ENCODE measurements at regions not wholly inside any gene's neighbourhood (a gene's known extent, or its start where the extent isn't known, plus 50 kb on each side); places are given as distances from the start of the nearest gene placed in this dataset.
"Not testable (repeated sequence)": the region's sequence is repeated elsewhere in the genome, so short reads cannot be mapped to it uniquely, and the experiment has no call there.

DNA sequence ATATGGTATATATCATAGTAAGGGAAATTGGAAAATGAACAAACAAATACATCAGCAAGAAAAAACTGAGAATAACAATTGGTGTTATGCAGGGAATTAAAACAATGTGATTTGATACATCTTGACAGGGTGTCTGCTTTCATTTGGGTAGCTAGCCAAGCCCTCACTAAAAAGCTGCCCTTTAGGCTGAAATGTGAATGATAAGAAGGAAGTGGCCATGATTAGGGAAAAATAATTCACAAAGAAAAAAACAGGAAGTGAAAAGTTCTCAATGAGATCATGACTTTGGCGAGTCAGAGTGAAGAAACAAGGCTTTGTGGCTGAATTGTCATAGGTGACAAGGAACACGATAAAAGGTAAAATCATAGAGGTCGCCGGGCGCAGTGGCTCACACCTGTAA, 675.8 kb upstream of the SLIT2 start:
- whole genome bisulfite sequencing, 3 donors, result 86 to 88% (median 87%) methylated on average over 5 of the region's 5 CpGs
- intact Hi-C loops (cut with DNase I), result no loop called here
- H3K4me3 ChIP-seq, result no peak overlapping the region

DNA sequence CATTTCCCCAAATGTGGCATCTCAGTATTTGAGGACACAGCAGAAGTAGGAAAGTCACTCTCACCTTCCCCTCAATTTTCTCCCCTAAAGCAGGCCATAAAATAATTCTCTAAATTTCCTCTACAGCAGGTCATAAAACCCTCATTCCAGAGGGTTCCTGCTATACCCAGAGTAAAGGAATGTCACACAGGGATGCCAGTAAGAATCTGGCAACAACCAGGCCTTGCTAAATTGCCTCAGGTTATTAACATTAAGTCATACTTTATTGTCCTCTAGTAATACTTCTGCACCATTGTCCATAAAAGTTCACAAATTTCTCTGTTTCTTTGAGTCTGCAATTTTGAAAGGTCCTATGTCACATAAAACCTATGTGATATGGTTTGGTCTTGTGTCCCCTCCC, 685.7 kb upstream of the SLIT2 start:
- Histone ChIP-seq H3K9me3 (no peaks in the 10 kb centered on the region), H3K4me1 (ENCODE audit: insufficient read depth) (no peaks in the 10 kb centered on the region), H3K4me3 (no peak overlapping the region), H3K27ac (no peak overlapping the region), H3K36me3 (no peaks in the 10 kb centered on the region), H3K27me3 (no peaks in the 10 kb centered on the region)
- intact Hi-C loops (cut with DNase I), result no loop called here
- no peak for TF ChIP-seq EP300 (IDR thresholded peaks at IDR 0.05)
- TF ChIP-seq, protein P1, sequence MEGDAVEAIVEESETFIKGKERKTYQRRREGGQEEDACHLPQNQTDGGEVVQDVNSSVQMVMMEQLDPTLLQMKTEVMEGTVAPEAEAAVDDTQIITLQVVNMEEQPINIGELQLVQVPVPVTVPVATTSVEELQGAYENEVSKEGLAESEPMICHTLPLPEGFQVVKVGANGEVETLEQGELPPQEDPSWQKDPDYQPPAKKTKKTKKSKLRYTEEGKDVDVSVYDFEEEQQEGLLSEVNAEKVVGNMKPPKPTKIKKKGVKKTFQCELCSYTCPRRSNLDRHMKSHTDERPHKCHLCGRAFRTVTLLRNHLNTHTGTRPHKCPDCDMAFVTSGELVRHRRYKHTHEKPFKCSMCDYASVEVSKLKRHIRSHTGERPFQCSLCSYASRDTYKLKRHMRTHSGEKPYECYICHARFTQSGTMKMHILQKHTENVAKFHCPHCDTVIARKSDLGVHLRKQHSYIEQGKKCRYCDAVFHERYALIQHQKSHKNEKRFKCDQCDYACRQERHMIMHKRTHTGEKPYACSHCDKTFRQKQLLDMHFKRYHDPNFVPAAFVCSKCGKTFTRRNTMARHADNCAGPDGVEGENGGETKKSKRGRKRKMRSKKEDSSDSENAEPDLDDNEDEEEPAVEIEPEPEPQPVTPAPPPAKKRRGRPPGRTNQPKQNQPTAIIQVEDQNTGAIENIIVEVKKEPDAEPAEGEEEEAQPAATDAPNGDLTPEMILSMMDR (IDR thresholded peaks at IDR 0.05), result no peak
- no peak for TF ChIP-seq POLR2A (IDR thresholded peaks at IDR 0.05)
- no peak for DNase-seq

More for the DNA sequence above, 675.8 kb upstream of the SLIT2 start:
- Histone ChIP-seq H3K27ac (no peak overlapping the region), H3K4me1 (ENCODE audit: insufficient read depth) (no peaks in the 10 kb centered on the region), H3K27me3 (no peaks in the 10 kb centered on the region), H3K36me3 (no peaks in the 10 kb centered on the region), H3K9me3 (no peaks in the 10 kb centered on the region)
- DNase-seq, result no peak
- no peak for TF ChIP-seq EP300 (IDR thresholded peaks at IDR 0.05)
- TF ChIP-seq, protein P1 (IDR thresholded peaks at IDR 0.05), result no peak
- no peak for TF ChIP-seq POLR2A (IDR thresholded peaks at IDR 0.05)

DNA sequence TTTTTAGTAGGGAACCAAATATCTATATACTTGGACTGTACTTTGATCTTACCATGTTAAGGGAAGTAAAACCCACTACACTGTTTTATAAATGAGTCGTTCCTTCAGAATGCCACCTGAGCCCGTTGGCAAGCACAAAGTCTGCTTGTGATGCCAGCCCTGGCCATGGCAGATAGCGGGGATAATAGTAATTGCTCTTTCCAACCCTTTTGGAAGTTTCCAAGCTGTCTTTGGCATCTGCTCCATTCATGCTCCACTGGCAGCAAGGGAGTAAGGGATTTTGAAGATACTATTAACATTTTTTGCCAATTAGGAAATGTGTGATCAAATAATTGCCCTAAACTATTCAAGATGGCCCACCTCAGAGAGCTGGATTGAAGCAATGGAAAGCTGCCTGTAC, 689.2 kb upstream of the SLIT2 start:
- no peaks in the 10 kb centered on the region for H3K9me3 ChIP-seq
- H3K27ac ChIP-seq, result no peak overlapping the region
- no peaks in the 10 kb centered on the region for H3K4me1 ChIP-seq (ENCODE audit: insufficient read depth)
- DNase-seq, result no peak
- intact Hi-C loops (cut with DNase I), result no loop called here
- H3K36me3 ChIP-seq, result no peaks in the 10 kb centered on the region
- WGBS, 3 donors, result 91 to 96% (median 95%) methylated on average over 3 of the region's 3 CpGs
- TF ChIP-seq POLR2A (IDR thresholded peaks at IDR 0.05) (no peak), EP300 (IDR thresholded peaks at IDR 0.05) (no peak)
- TF ChIP-seq, protein P1 (IDR thresholded peaks at IDR 0.05), result no peak
- no peaks in the 10 kb centered on the region for H3K27me3 ChIP-seq
- no peak overlapping the region for H3K4me3 ChIP-seq

DNA sequence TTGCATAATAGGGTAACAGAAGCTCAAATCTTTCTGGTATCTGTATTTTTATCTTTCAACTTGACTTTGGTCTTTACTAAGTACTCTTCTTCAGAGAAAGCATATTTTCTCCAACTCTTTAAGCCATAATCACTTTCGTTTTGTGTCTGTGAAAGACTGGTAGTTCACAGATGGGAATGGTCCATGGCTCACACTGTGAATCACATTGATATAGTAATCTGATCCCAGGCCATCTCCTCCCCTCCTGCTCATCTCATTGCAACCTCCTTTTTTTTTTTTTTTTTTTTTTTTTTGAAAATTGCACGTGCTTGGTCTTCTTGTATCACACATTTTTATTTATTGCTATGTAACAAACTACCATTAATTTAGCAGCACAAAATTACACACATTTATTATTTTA, 694.5 kb upstream of the SLIT2 start:
- Histone ChIP-seq H3K9me3 (no peaks in the 10 kb centered on the region), H3K27ac (no peak overlapping the region), H3K4me3 (no peak overlapping the region), H3K27me3 (no peaks in the 10 kb centered on the region), H3K4me1 (ENCODE audit: insufficient read depth) (no peaks in the 10 kb centered on the region), H3K36me3 (no peaks in the 10 kb centered on the region)
- TF ChIP-seq EP300 (IDR thresholded peaks at IDR 0.05), result no peak
- TF ChIP-seq POLR2A (IDR thresholded peaks at IDR 0.05), result no peak
- TF ChIP-seq, protein P1 (IDR thresholded peaks at IDR 0.05), result no peak
- intact Hi-C loops (cut with DNase I), result no loop called here
- WGBS, 3 donors, result 77 to 90% (median 80%) methylated on average over 2 of the region's 2 CpGs
- DNase-seq, result no peak

DNA sequence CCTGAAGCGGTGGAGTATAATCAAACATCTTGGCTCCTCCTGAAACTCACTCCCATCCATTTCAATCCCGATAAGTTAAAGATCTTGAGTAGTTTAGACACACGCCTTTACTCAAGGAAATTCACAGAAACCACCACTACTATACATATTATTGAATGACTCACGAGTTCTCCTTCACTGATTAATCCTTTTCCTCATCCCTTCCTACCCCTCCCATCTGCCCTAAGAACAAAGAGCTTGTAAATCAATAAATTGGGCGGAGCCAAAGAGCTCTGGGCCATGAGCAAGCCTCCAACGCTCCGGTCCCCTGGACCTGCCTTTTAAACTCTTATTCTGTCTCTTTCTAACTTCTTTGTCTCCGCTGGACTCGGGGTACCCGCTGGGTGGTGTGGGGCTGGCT, 695.4 kb upstream of the SLIT2 start:
- H3K36me3 ChIP-seq; H3K9me3 ChIP-seq; H3K4me1 ChIP-seq (ENCODE audit: insufficient read depth); H3K27ac ChIP-seq; H3K27me3 ChIP-seq; H3K4me3 ChIP-seq; intact Hi-C loops (cut with DNase I); DNase-seq: not testable (repeated sequence)
- WGBS, 3 donors, result 91 to 94% (median 92%) methylated on average over 10 of the region's 10 CpGs
